Fibroblast of mammary gland (primary cell): ENCODE measurements at regions not wholly inside any gene's neighbourhood (a gene's known extent, or its start where the extent isn't known, plus 50 kb on each side); places are given as distances from the start of the nearest gene placed in this dataset.
"Not testable (repeated sequence)": the region's sequence is repeated elsewhere in the genome, so short reads cannot be mapped to it uniquely, and the experiment has no call there.

ENCODE experiments used
- DNase-seq: peaks from one replicate; pipeline ENCODE4 v3.0.0-alpha.2; 2010; ENCODE audit warnings: low read depth
- H3K4me3 ChIP-seq: 2 replicates; pipeline ENCODE4 v1.5.1; 2011; ENCODE audit warnings: low read depth, mild to moderate bottlenecking, low read length, moderate library complexity; ENCODE audit not compliant: control insufficient read depth
- TF ChIP-seq, protein P1 (sequence below): conservative IDR thresholded peaks from 2 replicates; pipeline ENCODE4 v1.5.1; 2011; ENCODE audit warnings: low read depth, low read length, inconsistent platforms; ENCODE audit not compliant: control insufficient read depth, insufficient read depth

DNA sequence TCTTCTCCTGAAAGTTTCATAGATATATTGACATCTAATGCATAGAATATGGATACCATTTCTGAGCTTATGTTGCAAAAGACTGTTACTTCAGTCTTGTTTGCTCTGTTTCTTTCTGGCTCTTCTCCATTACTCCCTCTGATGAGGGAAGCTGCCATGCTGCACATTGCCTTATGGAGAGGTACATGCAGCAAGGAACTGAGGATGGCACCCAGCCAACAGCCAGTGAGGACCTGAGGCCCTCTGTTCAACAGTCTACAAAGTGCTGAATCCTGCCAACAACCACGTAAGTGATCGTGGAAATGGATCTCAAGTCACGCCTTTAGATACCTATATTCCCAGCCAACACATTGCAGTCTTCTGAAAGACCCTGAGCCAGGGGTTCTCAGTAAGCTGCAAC, 66.6 kb upstream of the ADAMTS5 start:
- no peak overlapping the region for H3K4me3 ChIP-seq
- DNase-seq = no peak
- TF ChIP-seq, protein P1, sequence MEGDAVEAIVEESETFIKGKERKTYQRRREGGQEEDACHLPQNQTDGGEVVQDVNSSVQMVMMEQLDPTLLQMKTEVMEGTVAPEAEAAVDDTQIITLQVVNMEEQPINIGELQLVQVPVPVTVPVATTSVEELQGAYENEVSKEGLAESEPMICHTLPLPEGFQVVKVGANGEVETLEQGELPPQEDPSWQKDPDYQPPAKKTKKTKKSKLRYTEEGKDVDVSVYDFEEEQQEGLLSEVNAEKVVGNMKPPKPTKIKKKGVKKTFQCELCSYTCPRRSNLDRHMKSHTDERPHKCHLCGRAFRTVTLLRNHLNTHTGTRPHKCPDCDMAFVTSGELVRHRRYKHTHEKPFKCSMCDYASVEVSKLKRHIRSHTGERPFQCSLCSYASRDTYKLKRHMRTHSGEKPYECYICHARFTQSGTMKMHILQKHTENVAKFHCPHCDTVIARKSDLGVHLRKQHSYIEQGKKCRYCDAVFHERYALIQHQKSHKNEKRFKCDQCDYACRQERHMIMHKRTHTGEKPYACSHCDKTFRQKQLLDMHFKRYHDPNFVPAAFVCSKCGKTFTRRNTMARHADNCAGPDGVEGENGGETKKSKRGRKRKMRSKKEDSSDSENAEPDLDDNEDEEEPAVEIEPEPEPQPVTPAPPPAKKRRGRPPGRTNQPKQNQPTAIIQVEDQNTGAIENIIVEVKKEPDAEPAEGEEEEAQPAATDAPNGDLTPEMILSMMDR = no peak

DNA sequence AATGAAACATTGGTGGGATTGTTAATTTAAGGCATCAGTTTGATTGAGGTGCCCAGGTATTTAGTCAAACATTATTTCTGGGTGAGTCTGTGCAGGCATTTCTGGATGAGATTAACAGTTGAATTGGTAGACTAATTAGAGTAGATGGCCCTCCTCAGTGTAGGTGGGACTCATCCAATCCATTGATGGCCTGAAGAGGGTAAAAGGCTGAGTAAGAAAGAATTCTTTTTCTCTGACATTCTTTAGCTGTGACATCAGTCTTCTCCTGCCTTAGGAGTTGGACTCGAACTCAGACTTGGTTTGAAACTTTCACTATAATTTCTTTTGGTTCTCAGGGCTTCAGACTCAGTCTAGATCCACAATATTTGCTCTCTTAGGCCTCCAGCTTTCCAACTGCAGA, 59.6 kb upstream of the ADAMTS5 start:
- no peak overlapping the region for H3K4me3 ChIP-seq
- TF ChIP-seq, protein P1 = no peak
- DNase-seq = no peak

GRCh38 chr21:27025708-27026107, 58.8 kb upstream of the ADAMTS5 start:
- DNase-seq, H3K4me3 ChIP-seq: not testable (repeated sequence)

- TF ChIP-seq, protein P1 = no peak
- H3K4me3 ChIP-seq = no peak overlapping the region
- DNase-seq = no peak
Observed at GRCh38 chr21:27024971-27025370, 58.1 kb upstream of the ADAMTS5 start.

DNA sequence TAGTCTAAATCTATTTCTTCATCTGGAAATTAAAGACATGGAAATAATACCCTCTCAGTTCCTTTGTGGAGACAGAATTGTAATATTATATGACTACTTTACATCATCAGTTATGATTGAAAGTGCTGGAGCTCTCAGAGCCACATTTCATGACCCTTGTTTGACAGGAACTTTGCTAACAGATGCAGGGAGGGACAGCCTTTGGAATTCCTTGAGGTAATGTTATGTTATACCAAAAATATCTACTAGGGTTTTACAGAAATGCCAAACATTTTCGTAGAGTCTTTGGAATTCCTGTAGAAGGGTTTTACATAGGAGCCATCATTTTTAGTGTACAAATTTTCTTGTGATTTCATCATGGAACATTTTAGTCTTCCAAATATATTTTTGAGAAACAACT, 57.4 kb upstream of the ADAMTS5 start:
- TF ChIP-seq, protein P1 = no peak
- peak; percentile 16 for DNase-seq

GRCh38 chr21:27023186-27023585, 56.3 kb upstream of the ADAMTS5 start:
- DNase-seq = no peak
- H3K4me3 ChIP-seq = no peak overlapping the region
- TF ChIP-seq, protein P1 = no peak

More for the DNA sequence above, 57.4 kb upstream of the ADAMTS5 start:
- H3K4me3 ChIP-seq = no peak overlapping the region

GRCh38 chr21:27021801-27022200, 54.9 kb upstream of the ADAMTS5 start:
- no peak for DNase-seq
- H3K4me3 ChIP-seq = no peak overlapping the region
- TF ChIP-seq, protein P1 = no peak
